Activated CD4-positive, alpha-beta memory T cell treated with anti-CD3 and anti-CD28 coated beads for 36 hours (primary cell): ENCODE measurements at regions not wholly inside any gene's neighbourhood (a gene's known extent, or its start where the extent isn't known, plus 50 kb on each side); places are given as distances from the start of the nearest gene placed in this dataset.
"Not testable (repeated sequence)": the region's sequence is repeated elsewhere in the genome, so short reads cannot be mapped to it uniquely, and the experiment has no call there.

Experiments used
- CTCF ChIA-PET: fragments of 350-600 bp; sonication (Branson Sonifier 250); formaldehyde crosslinking; loops from one replicate; lab custom pipeline; 2021; ENCODE audit warnings: antibody characterized with exemption, inconsistent platforms; lab: Charles Lee
- POLR2A ChIA-PET: fragments of 350-600 bp; sonication (Branson Sonifier 250); formaldehyde crosslinking; loops from one replicate; lab custom pipeline; 2021; ENCODE audit warnings: antibody characterized with exemption; lab: Charles Lee
- DNase-seq: peaks from one replicate; pipeline ENCODE4 v3.0.0-alpha.2; 2020
- H3K27ac Mint-ChIP-seq: one replicate; pipeline ENCODE4 v1.8.0; 2021; ENCODE audit warnings: mixed read lengths
- H3K27me3 Mint-ChIP-seq: one replicate; pipeline ENCODE4 v1.8.0; 2021; ENCODE audit warnings: mixed read lengths
- H3K36me3 Mint-ChIP-seq: one replicate; pipeline ENCODE4 v1.8.0; 2021; ENCODE audit warnings: mixed read lengths
- H3K4me1 Mint-ChIP-seq: one replicate; pipeline ENCODE4 v1.8.0; 2021; ENCODE audit warnings: low read depth, mixed read lengths
- H3K4me3 Mint-ChIP-seq: one replicate; pipeline ENCODE4 v1.8.0; 2021; ENCODE audit warnings: mild to moderate bottlenecking, mixed read lengths
- H3K9me3 Mint-ChIP-seq: one replicate; pipeline ENCODE4 v1.8.0; 2021; ENCODE audit warnings: mixed read lengths
- intact Hi-C: fragments of 100-400 bp; cut with micrococcal nuclease; formaldehyde crosslinking; loops from one replicate; pipeline ENCODE4 v1.15.1; 2023

DNA sequence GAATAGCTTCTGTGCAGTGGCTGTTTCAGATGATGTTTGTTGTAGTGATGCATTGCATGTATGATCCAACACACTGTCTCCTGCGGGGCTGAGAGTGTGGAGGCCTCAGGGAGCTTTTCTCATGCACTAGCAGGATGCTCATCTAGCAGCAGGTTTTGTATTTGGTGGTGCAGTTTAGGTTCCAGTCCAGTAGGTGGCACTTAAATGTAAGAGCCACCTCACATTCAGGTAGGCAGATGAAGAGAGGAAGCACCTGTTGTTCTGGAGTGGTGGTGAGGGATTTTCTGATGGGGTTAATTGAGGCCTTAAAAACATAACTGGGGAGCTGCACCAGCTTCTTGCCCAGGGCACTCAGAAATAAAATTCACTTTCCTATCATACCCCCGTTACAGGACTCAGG, 300.9 kb downstream of the SPIN4 start:
- Mint-ChIP-seq H3K36me3 (no peaks in the 10 kb centered on the region), H3K27ac (no peak overlapping the region), H3K27me3 (no peaks in the 10 kb centered on the region), H3K9me3 (no peaks in the 10 kb centered on the region), H3K4me3 (no peak overlapping the region), H3K4me1 (no peaks in the 10 kb centered on the region)
- ChIA-PET POLR2A (no interaction called here), CTCF (no interaction called here)
- DNase-seq = no peak
- intact Hi-C loops = no loop called here

DNA sequence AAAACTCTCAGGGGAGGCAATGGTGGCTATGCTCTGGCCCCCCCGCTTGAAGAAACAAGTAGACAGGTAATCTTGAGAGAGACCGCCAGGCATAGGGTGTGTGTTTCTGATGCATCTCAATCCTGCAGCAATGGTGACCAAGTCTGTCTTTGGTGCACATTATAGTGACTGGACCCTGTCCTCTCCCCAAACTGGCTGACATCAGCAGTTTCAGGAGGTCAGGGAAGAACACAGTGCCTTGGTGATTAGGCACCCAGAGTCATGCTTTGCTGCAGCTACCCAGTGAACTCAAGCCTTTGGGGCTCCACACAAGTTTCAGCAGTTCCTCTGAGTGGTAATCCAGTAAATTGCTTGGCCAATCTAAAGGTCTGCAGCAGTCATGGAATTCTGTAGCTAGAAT, 318.3 kb downstream of the SPIN4 start:
- CTCF ChIA-PET = no interaction called here
- intact Hi-C loops = no loop called here
- Mint-ChIP-seq H3K4me3 (no peak overlapping the region), H3K36me3 (no peaks in the 10 kb centered on the region), H3K4me1 (no peaks in the 10 kb centered on the region), H3K27ac (no peak overlapping the region), H3K27me3 (no peaks in the 10 kb centered on the region), H3K9me3 (peaks cover 6% of the 10 kb centered on the region)
- DNase-seq = no peak
- POLR2A ChIA-PET = no interaction called here

DNA sequence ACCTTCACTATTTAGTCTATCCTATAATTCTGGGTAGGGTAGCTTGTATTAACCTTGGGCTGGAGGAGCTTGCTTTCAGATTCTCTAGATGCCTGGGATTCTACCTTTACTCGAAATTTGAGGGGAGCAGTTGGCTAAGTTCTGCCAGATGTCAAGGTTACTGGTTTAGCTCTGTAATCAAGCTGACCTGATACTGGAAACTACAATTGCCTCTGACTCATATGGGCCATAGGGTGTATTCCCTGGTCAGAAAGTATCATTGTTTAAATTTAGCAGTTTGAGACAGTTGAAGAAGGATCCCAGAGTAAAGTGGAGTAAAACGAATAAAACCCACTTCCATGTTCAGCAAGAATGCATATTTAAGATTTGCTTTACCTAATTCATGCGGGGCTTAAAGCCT, 337.6 kb downstream of the SPIN4 start:
- no peak overlapping the region for H3K27ac Mint-ChIP-seq
- H3K4me1 Mint-ChIP-seq = no peaks in the 10 kb centered on the region
- H3K36me3 Mint-ChIP-seq = no peaks in the 10 kb centered on the region
- H3K4me3 Mint-ChIP-seq = no peak overlapping the region
- ChIA-PET POLR2A (no interaction called here), CTCF (no interaction called here)
- intact Hi-C loops = no loop called here
- H3K27me3 Mint-ChIP-seq = no peaks in the 10 kb centered on the region
- H3K9me3 Mint-ChIP-seq = peaks cover 2% of the 10 kb centered on the region
- no peak for DNase-seq

- Mint-ChIP-seq H3K4me3 (no peak overlapping the region), H3K27ac (no peak overlapping the region), H3K4me1 (no peaks in the 10 kb centered on the region), H3K36me3 (no peaks in the 10 kb centered on the region), H3K27me3 (no peaks in the 10 kb centered on the region), H3K9me3 (peaks cover 2% of the 10 kb centered on the region)
- ChIA-PET CTCF (no interaction called here), POLR2A (no interaction called here)
- intact Hi-C loops = no loop called here
- DNase-seq = no peak
Observed at GRCh38 chrX:63012574-63012973, 338.6 kb downstream of the SPIN4 start.

DNA sequence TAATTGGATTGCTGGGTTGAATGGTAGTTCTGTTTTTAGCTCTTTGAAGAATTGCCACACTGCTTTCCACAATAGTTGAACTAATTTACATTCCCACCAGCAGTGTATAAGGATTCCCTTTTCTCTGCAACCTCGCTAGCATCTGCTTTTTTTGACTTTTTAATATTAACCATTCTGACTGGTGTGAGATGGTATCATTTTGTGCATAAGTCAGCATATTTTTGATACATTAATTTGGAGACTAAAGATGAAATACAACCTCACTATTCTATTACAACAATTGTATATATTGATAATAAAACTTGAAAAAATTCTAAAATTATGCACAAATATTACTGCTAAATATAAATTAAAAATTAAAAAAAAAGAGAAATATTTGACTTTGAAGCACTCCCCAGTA, 350.9 kb downstream of the SPIN4 start:
- H3K36me3 Mint-ChIP-seq, H3K27ac Mint-ChIP-seq, H3K27me3 Mint-ChIP-seq, H3K4me3 Mint-ChIP-seq, CTCF ChIA-PET, H3K4me1 Mint-ChIP-seq, POLR2A ChIA-PET, intact Hi-C loops, DNase-seq: not testable (repeated sequence)
- H3K9me3 Mint-ChIP-seq = peaks cover 16% of the 10 kb centered on the region
